NOMO-1 (cell line): ENCODE measurements at regions not wholly inside any gene's neighbourhood (a gene's known extent, or its start where the extent isn't known, plus 50 kb on each side); places are given as distances from the start of the nearest gene placed in this dataset.
"Not testable (repeated sequence)": the region's sequence is repeated elsewhere in the genome, so short reads cannot be mapped to it uniquely, and the experiment has no call there.

Experiments
- DNase-seq, 2 experiments: peaks; one replicate each; lab custom pipeline; 2025; ENCODE audit not compliant: unreplicated experiment in 2 of 2; lab: John Stamatoyannopoulos, UW

DNA sequence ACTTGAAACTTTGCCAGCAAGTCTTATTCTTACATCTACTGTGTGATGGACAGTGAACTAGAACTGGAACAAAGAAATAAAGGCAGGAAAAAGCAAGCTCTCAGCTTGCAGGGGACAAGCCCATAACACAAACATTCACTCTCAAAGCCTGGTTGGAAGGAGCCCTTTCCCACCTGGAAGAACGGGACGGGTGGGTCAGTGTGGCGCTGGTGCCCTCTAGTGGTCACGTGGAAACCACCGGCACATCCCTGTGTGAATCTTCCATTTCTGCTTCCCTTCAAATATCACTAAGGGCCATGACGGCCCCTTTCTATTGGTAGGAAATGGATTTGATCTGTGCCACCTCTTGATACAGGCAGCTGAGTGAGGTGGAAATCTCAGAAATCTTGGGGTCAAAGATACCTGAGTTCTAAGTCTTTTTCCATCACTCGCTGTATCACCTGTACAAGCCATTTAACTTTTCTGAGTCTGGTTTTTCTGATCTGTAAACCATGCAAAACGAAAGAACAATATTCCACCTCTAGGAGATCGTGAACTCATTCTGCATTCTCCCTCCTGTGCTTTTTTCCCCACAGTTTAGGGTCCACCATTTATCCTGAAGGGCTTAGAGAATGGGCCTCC is 211.6 kb downstream of the MSX2 start:
- DNase-seq, result peak in 1 of 2 experiments; percentile 22

DNA sequence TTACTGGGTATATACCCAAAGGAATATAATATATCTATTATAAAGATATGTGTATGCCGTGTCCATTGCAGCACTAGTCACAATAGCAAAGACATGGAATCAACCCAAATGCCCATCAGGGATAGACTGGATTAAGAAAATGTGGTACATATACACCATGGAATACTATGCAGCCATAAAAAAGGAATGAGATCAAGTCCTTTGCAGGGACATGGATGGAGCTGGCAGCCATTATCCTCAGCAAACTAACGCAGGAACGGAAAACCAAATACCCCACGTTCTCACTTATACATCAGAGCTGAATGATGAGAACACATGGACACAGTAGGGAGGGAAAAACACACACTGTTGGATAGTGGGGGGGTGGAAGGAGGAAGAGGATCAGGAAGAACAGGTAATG is 206.7 kb downstream of the MSX2 start:
- DNase-seq, result not testable (repeated sequence)

DNA sequence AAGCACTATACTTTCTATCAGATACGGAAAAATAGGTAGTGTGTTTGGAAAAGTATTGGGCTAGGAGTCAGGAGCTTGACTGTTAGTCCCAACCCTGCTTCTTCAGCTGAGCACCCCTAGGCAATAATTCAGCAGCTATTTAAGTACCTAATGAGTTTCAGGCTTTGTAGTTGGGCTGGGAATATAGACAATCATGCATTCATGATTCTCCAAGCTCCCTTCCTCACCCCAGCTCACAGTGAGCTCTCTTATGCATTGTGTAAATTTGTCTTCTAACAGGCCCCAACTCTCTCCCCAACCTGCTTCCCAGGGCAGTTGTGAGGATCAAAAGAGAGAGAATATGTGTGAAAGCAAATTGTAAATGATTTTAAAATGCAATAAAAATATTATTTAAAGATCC is 201.2 kb downstream of the MSX2 start:
- no peak for DNase-seq

DNA sequence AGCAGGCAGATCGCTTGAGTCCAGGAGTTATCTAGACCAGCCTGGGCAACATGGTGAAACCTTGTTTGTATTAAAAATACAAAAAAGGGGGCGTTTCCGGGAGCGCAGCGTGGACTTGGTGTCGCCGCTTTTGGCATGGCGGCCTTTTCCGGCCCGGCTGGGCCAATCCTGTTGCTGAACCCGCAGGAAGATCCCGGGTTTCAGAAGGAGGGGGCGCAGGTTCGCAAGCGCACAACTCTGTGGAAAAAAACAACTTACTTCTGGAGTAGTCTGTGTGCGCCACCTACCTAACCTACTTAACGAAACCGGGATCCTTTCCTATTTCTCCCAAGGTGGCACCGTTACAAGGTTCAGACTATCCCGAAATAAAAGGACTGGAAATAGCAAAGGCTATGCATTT is 198.6 kb downstream of the MSX2 start:
- no peak for DNase-seq

- no peak for DNase-seq
These were observed 196.6 kb downstream of the MSX2 start for GRCh38 chr5:174920906-174921550.

- DNase-seq, result no peak
These were observed 195.0 kb downstream of the MSX2 start for GRCh38 chr5:174919351-174919750.

DNA sequence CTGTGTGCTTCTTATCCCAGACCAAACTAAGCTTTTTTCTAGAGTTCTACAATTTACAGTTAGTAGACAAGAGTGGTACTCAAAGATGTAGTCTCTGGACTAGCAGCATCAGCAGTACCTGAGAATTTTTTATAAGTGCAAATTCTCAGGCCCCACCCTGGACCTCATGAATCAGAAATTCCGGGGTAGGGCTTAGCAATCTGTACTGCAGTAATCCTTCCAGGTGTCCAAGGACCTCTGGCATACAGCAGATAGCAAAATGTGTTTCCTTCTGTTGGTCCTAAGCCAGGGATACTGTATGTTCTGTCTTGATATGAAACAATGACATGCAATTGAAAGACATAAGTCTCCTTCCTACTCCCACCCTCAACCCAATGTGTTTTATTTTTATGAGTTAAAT is 194.3 kb downstream of the MSX2 start:
- no peak for DNase-seq

DNA sequence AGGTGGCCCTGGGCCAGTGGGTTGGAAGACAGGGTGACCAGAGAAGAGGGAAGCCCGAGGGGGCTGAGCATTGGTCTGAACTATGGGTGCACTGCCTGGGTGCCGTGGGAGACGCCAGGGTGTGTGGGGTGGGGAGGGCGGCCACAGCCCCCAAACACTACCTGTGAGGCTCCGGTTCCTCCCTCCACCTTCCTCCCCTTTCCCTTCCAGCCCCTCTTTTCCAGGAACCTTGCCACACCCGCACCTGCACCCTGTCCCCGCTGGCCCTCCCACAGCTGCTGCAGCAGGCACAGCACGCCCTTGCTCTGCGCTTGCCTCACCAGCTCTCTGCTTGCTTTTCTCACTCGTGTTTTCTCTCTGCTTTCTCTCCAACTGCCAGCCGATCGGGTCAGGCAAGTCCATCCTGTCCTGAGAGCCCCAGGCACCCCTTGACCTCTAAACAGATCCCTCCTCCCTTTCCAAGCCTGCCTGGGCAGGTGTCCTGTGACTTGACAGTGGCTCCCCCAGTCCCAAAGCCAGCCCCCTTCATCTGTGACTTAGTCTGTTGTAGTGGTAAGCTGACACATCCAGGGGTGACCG is 193.7 kb downstream of the MSX2 start:
- no peak for DNase-seq

GRCh38 chr5:174917435-174917834 is 193.1 kb downstream of the MSX2 start:
- not testable (repeated sequence) for DNase-seq

- DNase-seq, result not testable (repeated sequence)
These were observed 192.5 kb downstream of the MSX2 start for GRCh38 chr5:174916924-174917323.

GRCh38 chr5:174916227-174916626 is 191.8 kb downstream of the MSX2 start:
- DNase-seq, result no peak

GRCh38 chr5:174911118-174911517 is 186.7 kb downstream of the MSX2 start:
- DNase-seq, result no peak

- DNase-seq, result peak; percentile 44 to 45
These were observed 185.9 kb downstream of the MSX2 start for GRCh38 chr5:174910245-174910737.

DNA sequence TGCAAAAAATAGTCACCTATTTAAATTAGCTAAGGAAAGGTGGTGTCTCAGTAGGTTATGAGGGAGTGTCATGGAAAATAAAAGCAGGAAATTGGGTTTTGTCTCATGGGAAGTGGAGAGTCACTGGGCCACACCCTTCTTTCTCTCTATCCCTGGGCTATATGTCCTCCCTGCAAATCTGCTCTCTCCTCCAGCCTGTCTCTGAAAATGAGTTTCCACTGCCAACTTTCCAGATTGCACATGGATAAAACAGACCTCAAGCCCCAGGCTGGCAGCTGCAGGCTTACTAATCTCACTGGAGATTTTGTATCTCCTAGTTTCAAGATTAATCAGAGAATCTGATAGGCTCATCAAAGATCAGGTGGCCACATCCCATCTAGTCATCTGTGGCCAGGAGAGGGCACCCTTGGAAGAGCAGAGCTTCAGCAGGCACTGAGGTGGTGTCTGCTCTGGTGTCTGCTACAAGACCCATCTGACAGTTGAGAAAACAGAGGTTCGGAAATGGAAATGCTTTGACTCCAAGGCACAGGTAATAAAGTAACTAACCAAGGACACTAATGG is 178.9 kb downstream of the MSX2 start:
- no peak for DNase-seq

DNA sequence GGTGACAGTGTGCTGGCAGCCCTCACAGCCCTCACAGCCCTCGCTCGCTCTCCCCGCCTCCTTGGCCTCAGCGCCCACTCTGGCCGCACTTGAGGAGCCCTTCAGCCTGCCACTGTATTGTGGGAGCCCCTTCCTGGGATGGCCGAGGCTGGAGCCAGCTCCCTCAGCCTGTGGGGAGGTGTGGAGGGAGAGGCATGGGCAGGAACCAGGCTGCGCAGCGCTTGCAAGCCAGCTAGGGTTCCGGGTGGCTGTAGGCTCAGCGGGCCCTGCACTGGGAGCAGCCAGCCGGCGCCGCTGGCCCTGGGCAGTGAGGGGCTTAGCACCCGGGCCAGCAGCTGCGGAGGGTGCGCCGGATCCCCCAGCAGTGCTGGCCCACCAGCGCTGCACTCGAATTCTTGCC is 177.0 kb downstream of the MSX2 start:
- no peak for DNase-seq

- peak; percentile 54 to 88 for DNase-seq
These were observed 176.0 kb downstream of the MSX2 start for GRCh38 chr5:174900240-174900865.

DNA sequence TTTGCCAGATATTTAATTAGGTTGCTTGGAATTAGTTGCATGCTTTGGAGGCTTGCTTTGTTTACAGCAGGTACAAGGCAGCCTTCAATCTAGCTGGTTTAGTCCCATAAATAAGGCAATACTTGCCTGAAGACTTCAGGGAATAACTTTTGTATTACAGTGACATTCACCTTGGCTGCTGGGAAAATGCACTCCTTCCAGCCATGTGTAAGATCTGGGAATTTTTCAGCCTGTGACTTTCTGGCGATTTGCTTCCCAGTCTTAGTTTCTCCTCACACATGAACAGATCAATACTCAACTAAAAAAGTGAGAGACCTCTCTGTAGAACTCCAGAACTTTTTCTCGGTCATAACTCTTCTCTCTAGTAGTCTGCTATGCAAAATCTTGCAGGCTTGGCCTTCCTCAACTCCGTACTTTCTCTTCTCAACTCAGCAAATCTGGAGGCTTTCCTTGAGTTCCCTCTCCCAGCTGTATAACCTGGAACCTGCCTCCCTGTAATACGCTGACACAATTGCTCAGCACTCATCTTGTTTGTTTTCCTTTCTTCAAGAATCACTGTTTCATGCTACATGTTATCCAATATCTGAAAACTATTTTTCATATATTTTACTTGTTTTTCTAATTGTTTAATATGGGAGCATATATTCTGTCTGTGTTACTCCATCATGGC is 173.0 kb downstream of the MSX2 start:
- no peak for DNase-seq

- no peak for DNase-seq
These were observed 171.0 kb downstream of the MSX2 start for GRCh38 chr5:174895360-174895759.

- DNase-seq, result no peak
These were observed 168.4 kb downstream of the MSX2 start for GRCh38 chr5:174892742-174893141.

DNA sequence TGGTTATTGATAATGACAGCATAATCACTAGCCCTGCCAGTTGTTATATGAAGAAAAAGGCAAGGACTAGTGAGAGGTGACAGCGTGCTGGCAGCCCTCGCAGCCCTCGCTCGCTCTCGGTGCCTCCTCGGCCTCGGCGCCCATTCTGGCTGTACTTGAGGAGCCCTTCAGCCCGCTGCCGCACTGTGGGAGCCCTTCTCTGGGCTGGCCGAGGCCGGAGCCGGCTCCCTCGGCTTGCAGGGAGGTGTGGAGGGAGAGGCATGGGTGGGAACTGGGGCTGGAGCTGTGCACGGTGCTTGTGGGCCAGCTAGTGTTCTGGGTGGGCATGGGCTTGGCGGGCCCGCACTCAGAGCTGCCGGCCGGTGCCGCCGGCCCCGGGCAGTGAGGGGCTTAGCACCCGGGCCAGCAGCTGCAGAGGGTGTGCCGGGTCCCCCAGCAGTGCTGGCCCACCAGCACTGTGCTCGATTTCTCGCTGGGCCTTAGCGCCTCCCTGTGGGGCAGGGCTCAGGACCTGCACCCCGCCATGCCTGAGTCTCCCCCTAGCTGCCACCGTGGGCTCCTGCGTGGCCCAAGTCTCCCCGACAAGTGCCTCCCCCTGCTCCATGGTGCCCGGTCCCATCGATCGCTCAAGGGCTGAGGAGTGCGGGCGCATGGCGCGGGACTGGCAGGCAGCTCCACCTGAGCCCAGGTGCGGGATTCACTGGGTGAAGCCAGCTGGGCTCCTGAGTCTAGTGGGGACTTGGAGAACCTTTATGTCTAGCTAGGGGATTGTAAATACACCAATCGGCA is 156.2 kb downstream of the MSX2 start:
- DNase-seq, result not testable (repeated sequence)
